K562 (cell line): ENCODE measurements at regions not wholly inside any gene's neighbourhood (a gene's known extent, or its start where the extent isn't known, plus 50 kb on each side); places are given as distances from the start of the nearest gene placed in this dataset.
A peak's percentile ranks its signal among the peaks of the same experiment; 100 is the strongest.

ENCODE experiments used
- CCNT2 ChIP-seq: IDR thresholded peaks from 2 replicates; pipeline ENCODE4 v1.6.1; 2011; ENCODE audit warnings: borderline replicate concordance, low read depth, mild to moderate bottlenecking, moderate library complexity, mixed read lengths, low read length; ENCODE audit not compliant: insufficient read length; ENCODE audit errors: extremely low read depth
- CHCHD3 ChIP-seq: fragments of 250-450 bp; sonication (Bioruptor Pico); IDR thresholded peaks from 2 replicates; pipeline ENCODE4 v2.1.2; 2022; ENCODE audit warnings: mild to moderate bottlenecking
- E2F1 ChIP-seq: sonication (generic); formaldehyde crosslinking; IDR thresholded peaks from 2 replicates; pipeline ENCODE4 v1.8.1; 2023; ENCODE audit warnings: mild to moderate bottlenecking, missing genetic modification reagents, moderate library complexity
- FOSL1 ChIP-seq: fragments of 200-800 bp; sonication (Bioruptor generic); conservative IDR thresholded peaks from 2 replicates; pipeline ENCODE4 v1.6.1; 2016; ENCODE audit warnings: missing genetic modification characterization, missing compliant biosample characterization
- FOXM1 ChIP-seq, 2 experiments: fragments of 450-650 bp in 1 of 2; sonication (generic) in 1 of 2; formaldehyde crosslinking in 1 of 2; IDR thresholded peaks; 2 replicates each; pipeline versions ENCODE4 v1.6.1 to v1.9.0; 2017 to 2022; ENCODE audit warnings: low read depth in 2 of 2, mild to moderate bottlenecking in 2 of 2, missing genetic modification reagents in 1 of 2, moderate library complexity in 1 of 2
- HOMEZ ChIP-seq: fragments of 250-450 bp; sonication (Bioruptor Pico); IDR thresholded peaks from 2 replicates; pipeline ENCODE4 v1.4.0; 2020; ENCODE audit warnings: mild to moderate bottlenecking, moderate library complexity
- KHSRP ChIP-seq: fragments of 450-650 bp; IDR thresholded peaks from 2 replicates; pipeline ENCODE4 v1.6.1; 2017
- MEIS2 ChIP-seq: fragments of 450-650 bp; IDR thresholded peaks from 2 replicates; pipeline ENCODE4 v1.6.1; 2014; ENCODE audit warnings: mild to moderate bottlenecking; ENCODE audit not compliant: partially characterized antibody
- MIER1 ChIP-seq: fragments of 450-650 bp; IDR thresholded peaks from 2 replicates; pipeline ENCODE4 v1.6.1; 2016; ENCODE audit warnings: antibody characterized with exemption, mild to moderate bottlenecking, low read depth
- NCOR1 ChIP-seq: fragments of 450-650 bp; IDR thresholded peaks from 2 replicates; pipeline ENCODE4 v1.6.1; 2016; ENCODE audit warnings: mild to moderate bottlenecking, moderate library complexity
- NFYB ChIP-seq: IDR thresholded peaks from 2 replicates; pipeline ENCODE4 v1.6.1; 2011; ENCODE audit warnings: mild to moderate bottlenecking, moderate library complexity; ENCODE audit not compliant: insufficient read length; ENCODE audit errors: extremely low read depth
- PHB ChIP-seq: fragments of 250-450 bp; sonication (Bioruptor Pico); IDR thresholded peaks from 2 replicates; pipeline ENCODE4 v1.5.0; 2021
- SMARCA4 ChIP-seq: fragments of 450-650 bp; IDR thresholded peaks from 2 replicates; pipeline ENCODE4 v1.6.1; 2016
- SMARCE1 ChIP-seq: fragments of 450-650 bp; IDR thresholded peaks from 2 replicates; pipeline ENCODE4 v1.7.1; 2016; ENCODE audit warnings: mild to moderate bottlenecking
- TCF3 ChIP-seq: sonication (generic); formaldehyde crosslinking; IDR thresholded peaks from 2 replicates; pipeline ENCODE4 v1.4.0; 2020; ENCODE audit warnings: mild to moderate bottlenecking, missing genetic modification reagents
- VEZF1 ChIP-seq: fragments of 200-800 bp; sonication (Bioruptor generic); IDR thresholded peaks from 2 replicates; pipeline ENCODE4 v1.6.1; 2017; ENCODE audit warnings: missing genetic modification characterization, missing compliant biosample characterization
- ZBTB11 ChIP-seq, 3 experiments: fragments of 200-800 bp in 1 of 3; fragments of 250-450 bp in 1 of 3; fragments of 450-650 bp in 1 of 3; sonication (Bioruptor Pico) in 1 of 3; sonication (Bioruptor generic) in 1 of 3; formaldehyde crosslinking in 1 of 3; IDR thresholded peaks; 2 replicates each; pipeline versions ENCODE4 v1.6.1 to v1.8.0; 2016 to 2022; ENCODE audit warnings: mild to moderate bottlenecking in 2 of 3, missing genetic modification characterization in 2 of 3, missing compliant biosample characterization in 1 of 3, moderate library complexity in 1 of 3
- ZBTB8A ChIP-seq: fragments of 450-650 bp; IDR thresholded peaks from 2 replicates; pipeline ENCODE4 v1.6.1; 2018; ENCODE audit warnings: mild to moderate bottlenecking, moderate library complexity; ENCODE audit not compliant: partially characterized antibody
- ZNF408 ChIP-seq: fragments of 250-450 bp; sonication (Bioruptor Pico); IDR thresholded peaks from 2 replicates; pipeline ENCODE4 v1.4.0; 2020; ENCODE audit warnings: low read depth, mild to moderate bottlenecking, moderate library complexity
- ZNF41 ChIP-seq: fragments of 250-450 bp; sonication (Bioruptor Pico); conservative IDR thresholded peaks from 2 replicates; pipeline ENCODE4 v1.4.0; 2020; ENCODE audit warnings: mild to moderate bottlenecking
- ZNF551 ChIP-seq: fragments of 250-450 bp; sonication (Bioruptor Pico); IDR thresholded peaks from 2 replicates; pipeline ENCODE4 v1.5.0; 2021; ENCODE audit warnings: mild to moderate bottlenecking, moderate library complexity
- ZNF76 ChIP-seq: fragments of 250-450 bp; sonication (Bioruptor Pico); IDR thresholded peaks from 2 replicates; pipeline ENCODE4 v1.4.0; 2020; ENCODE audit warnings: mild to moderate bottlenecking, moderate library complexity, borderline replicate concordance

- TF ChIP-seq VEZF1 (peak; percentile 38; the same call in 1 of the 2 replicates), KHSRP (no peak), ZNF551 (CRISPR knock-in tag) (no peak), E2F1 (CRISPR knock-in tag) (no peak), ZNF408 (no peak), SMARCE1 (peak; percentile 91), HOMEZ (CRISPR knock-in tag) (0 out of 2 replicates have a peak, but pooled peaks have one; percentile 67), NFYB (no peak), TCF3 (CRISPR knock-in tag) (peak; percentile 79), SMARCA4 (peak; percentile 94), FOXM1 (IDR thresholded peaks at IDR 0.05; ENCODE audit: low read depth) (peak; percentile 85), FOXM1 (CRISPR knock-in tag; IDR thresholded peaks at IDR 0.05; ENCODE audit: low read depth) (no peak), MEIS2 (peak; percentile 64), ZNF76 (CRISPR knock-in tag) (peak; percentile 91), FOSL1 (tag) (0 out of 2 replicates have a peak, but pooled peaks have one; percentile 20), CHCHD3 (no peak), ZBTB8A (no peak), ZBTB11 (CRISPR knock-in tag; IDR thresholded peaks at IDR 0.05) (peak in 1 of 3 experiments; percentile 81; a peak in 2 of 6 replicates), ZNF41 (CRISPR knock-in tag) (peak; percentile 87), MIER1 (no peak), PHB (no peak), NCOR1 (peak; percentile 84), CCNT2 (peak; percentile 65)
These were observed 627.8 kb downstream of the DOK5 start (continued) for GRCh38 chr20:55103188-55103587.
